Activated CD4-positive, alpha-beta memory T cell treated with anti-CD3 and anti-CD28 coated beads for 36 hours (primary cell): ENCODE measurements at regions not wholly inside any gene's neighbourhood (a gene's known extent, or its start where the extent isn't known, plus 50 kb on each side); places are given as distances from the start of the nearest gene placed in this dataset.
"Not testable (repeated sequence)": the region's sequence is repeated elsewhere in the genome, so short reads cannot be mapped to it uniquely, and the experiment has no call there.

Source experiments
- CTCF ChIA-PET: fragments of 350-600 bp; sonication (Branson Sonifier 250); formaldehyde crosslinking; loops from one replicate; lab custom pipeline; 2021; ENCODE audit warnings: antibody characterized with exemption, inconsistent platforms; lab: Charles Lee
- POLR2A ChIA-PET: fragments of 350-600 bp; sonication (Branson Sonifier 250); formaldehyde crosslinking; loops from one replicate; lab custom pipeline; 2021; ENCODE audit warnings: antibody characterized with exemption; lab: Charles Lee
- DNase-seq: peaks from one replicate; pipeline ENCODE4 v3.0.0-alpha.2; 2020
- H3K27ac Mint-ChIP-seq: one replicate; pipeline ENCODE4 v1.8.0; 2021; ENCODE audit warnings: mixed read lengths
- H3K27me3 Mint-ChIP-seq: one replicate; pipeline ENCODE4 v1.8.0; 2021; ENCODE audit warnings: mixed read lengths
- H3K36me3 Mint-ChIP-seq: one replicate; pipeline ENCODE4 v1.8.0; 2021; ENCODE audit warnings: mixed read lengths
- H3K4me1 Mint-ChIP-seq: one replicate; pipeline ENCODE4 v1.8.0; 2021; ENCODE audit warnings: low read depth, mixed read lengths
- H3K4me3 Mint-ChIP-seq: one replicate; pipeline ENCODE4 v1.8.0; 2021; ENCODE audit warnings: mild to moderate bottlenecking, mixed read lengths
- H3K9me3 Mint-ChIP-seq: one replicate; pipeline ENCODE4 v1.8.0; 2021; ENCODE audit warnings: mixed read lengths
- intact Hi-C: fragments of 100-400 bp; cut with micrococcal nuclease; formaldehyde crosslinking; loops from one replicate; pipeline ENCODE4 v1.15.1; 2023

DNA sequence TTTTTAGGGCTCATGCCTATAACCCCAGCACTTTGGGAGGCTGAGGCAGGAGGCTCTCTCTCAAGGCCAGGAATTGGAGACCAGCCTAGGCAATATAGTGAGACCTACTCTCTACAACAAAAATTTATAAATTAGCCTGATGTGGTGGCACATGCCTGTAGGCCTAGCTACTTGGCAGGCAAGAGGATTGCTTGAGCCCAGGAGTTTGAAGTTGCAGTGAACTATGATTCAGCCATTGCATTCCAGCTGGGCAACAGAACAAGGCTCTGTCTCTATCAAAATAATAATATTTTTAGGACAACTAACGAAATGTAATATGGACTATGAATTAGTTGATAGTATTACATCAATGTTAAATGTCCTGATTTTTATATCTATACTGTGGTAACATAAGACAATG, 68.8 kb upstream of the ARID1A start:
- DNase-seq, result no peak
- ChIA-PET POLR2A (no interaction called here), CTCF (no interaction called here)
- H3K4me3 Mint-ChIP-seq, result no peak overlapping the region
- H3K36me3 Mint-ChIP-seq, result no peaks in the 10 kb centered on the region
- no peaks in the 10 kb centered on the region for H3K9me3 Mint-ChIP-seq
- no peaks in the 10 kb centered on the region for H3K4me1 Mint-ChIP-seq
- intact Hi-C loops, result no loop called here
- H3K27me3 Mint-ChIP-seq, result no peaks in the 10 kb centered on the region
- H3K27ac Mint-ChIP-seq, result no peak overlapping the region

DNA sequence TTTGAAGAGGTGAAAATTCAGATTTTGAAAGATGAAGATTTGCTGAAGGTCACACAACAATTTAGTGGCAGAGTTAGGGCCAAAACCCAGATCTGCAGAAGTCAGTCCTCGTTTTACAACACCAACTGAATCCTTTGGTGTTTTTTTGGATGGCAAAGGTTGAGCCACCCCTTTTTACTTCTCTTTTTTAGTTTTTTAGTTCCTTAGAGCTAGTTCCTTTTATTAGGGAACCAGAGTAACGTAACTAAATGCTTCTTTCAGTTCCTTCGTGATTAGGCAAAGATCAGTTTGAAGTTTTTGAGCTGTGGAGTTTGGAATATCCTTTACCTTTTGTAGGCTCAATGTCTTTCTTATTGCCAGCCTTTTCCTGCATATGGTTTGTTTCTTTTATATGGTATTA, 67.9 kb upstream of the ARID1A start:
- intact Hi-C loops, result no loop called here
- Mint-ChIP-seq H3K36me3 (no peaks in the 10 kb centered on the region), H3K9me3 (no peaks in the 10 kb centered on the region), H3K27me3 (no peaks in the 10 kb centered on the region), H3K4me1 (no peaks in the 10 kb centered on the region), H3K4me3 (no peak overlapping the region), H3K27ac (no peak overlapping the region)
- DNase-seq, result no peak
- POLR2A ChIA-PET, result no interaction called here
- CTCF ChIA-PET, result interaction anchor here (1.0 kb wide), 1 partner anchor 26 kb away, joined by 3 read pairs; no protein-coding TSS in a partner anchor

DNA sequence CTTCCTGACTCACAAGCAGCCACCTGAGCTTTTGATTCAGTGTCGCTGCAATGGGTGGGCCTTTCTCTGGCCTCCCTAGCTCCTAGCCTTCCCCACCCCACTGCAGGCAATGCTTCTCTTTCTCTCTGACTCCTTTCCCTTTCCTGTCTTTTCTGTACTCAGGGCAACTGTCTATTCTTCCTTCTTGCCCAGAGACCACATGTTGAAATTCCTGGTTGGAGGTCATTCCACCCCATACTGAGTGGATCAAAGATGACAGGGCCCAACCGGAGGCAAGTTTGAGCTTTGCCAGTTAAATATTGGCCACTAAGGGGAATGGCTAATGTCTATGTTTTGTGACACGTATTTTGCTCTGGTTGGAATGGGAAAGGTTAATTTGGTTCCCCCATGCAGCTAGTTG, 65.2 kb upstream of the ARID1A start:
- Mint-ChIP-seq H3K27ac (no peak overlapping the region), H3K4me3 (no peak overlapping the region), H3K36me3 (no peaks in the 10 kb centered on the region), H3K4me1 (no peaks in the 10 kb centered on the region), H3K27me3 (no peaks in the 10 kb centered on the region), H3K9me3 (no peaks in the 10 kb centered on the region)
- ChIA-PET POLR2A (interaction anchor here (0.6 kb wide), 1 partner anchor 195 kb away, joined by 3 read pairs; no protein-coding TSS in a partner anchor), CTCF (interaction anchor here (0.8 kb wide), 1 partner anchor 179 kb away, joined by 4 read pairs; no protein-coding TSS in a partner anchor)
- DNase-seq, result no peak
- intact Hi-C loops, result no loop called here

DNA sequence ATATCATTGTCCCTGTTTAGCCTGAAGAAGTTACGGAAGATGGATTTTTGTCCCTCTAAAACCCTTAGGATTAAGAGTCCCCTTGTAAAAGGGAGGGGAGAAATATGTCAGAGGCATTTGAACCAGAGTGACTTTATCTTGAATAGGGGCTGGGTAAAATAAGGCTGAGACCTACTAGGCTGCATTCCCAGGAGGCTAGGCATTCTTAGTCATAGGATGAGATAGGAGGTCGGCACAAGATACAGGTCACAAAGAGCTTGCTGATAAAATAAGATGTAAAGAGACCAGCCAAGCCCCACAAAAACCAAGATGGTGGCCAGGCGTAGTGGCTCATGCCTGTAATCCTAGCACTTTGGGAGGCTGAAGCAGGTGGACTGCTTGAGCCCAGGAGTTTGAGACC, 60.0 kb upstream of the ARID1A start:
- CTCF ChIA-PET, result interaction anchor here (1.3 kb wide), 1 partner anchor 41 kb away, joined by 3 read pairs; no protein-coding TSS in a partner anchor
- POLR2A ChIA-PET, H3K36me3 Mint-ChIP-seq, intact Hi-C loops, H3K27ac Mint-ChIP-seq, H3K4me3 Mint-ChIP-seq, H3K27me3 Mint-ChIP-seq, H3K4me1 Mint-ChIP-seq, DNase-seq, H3K9me3 Mint-ChIP-seq: not testable (repeated sequence)

DNA sequence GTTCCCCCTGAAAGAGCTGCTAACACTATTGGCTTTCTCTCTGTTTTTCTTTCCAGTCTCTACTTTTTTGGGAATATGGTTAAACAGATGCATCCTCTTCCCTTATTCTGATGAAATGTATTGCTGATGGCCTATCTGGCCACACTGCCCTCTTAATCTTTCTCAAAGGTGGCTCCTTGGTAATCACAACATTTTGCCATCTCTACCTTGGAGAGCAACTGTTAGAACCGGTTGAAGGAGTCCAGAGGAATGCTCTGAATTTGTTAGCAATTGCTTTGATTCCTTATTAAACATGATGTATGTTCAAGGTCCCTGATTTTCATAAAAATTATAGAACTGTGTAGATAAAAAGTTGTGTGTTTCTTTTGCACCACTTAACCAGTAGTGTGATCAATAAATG, 50.1 kb upstream of the ARID1A start:
- Mint-ChIP-seq H3K36me3 (no peaks in the 10 kb centered on the region), H3K4me3 (no peak overlapping the region), H3K27me3 (no peaks in the 10 kb centered on the region), H3K9me3 (no peaks in the 10 kb centered on the region), H3K27ac (no peak overlapping the region), H3K4me1 (no peaks in the 10 kb centered on the region)
- ChIA-PET POLR2A (no interaction called here), CTCF (no interaction called here)
- no peak for DNase-seq
- intact Hi-C loops, result no loop called here
